Liver (tissue), 8 donors: ENCODE measurements at regions not wholly inside any gene's neighbourhood (a gene's known extent, or its start where the extent isn't known, plus 50 kb on each side); places are given as distances from the start of the nearest gene placed in this dataset.

ENCODE experiments used
- DNase-seq: peaks from one replicate; pipeline ENCODE4 v3.0.0-alpha.2; 2017; ENCODE audit warnings: low spot score
- H3K27ac ChIP-seq, 2 donors: one replicate each; pipeline ENCODE4 v1.7.0; 2013; ENCODE audit warnings: inconsistent platforms in 2 of 2, low read length in 2 of 2, control low read depth in 1 of 2, low read depth in 1 of 2, mild to moderate bottlenecking in 1 of 2
- H3K27me3 ChIP-seq, 4 donors: one replicate each; pipeline versions ENCODE4 v1.6.1 to v1.7.0; 2013; ENCODE audit warnings: low read length in 3 of 4, inconsistent platforms in 1 of 4, mild to moderate bottlenecking in 1 of 4, moderate library complexity in 1 of 4; ENCODE audit not compliant: control insufficient read depth in 4 of 4, insufficient read depth in 4 of 4
- H3K36me3 ChIP-seq, 4 donors: one replicate each; pipeline versions ENCODE4 v1.6.1 to v1.7.0; 2013; ENCODE audit warnings: low read length in 3 of 4, mild to moderate bottlenecking in 3 of 4, low read depth in 1 of 4, moderate library complexity in 1 of 4; ENCODE audit not compliant: control insufficient read depth in 4 of 4, insufficient read depth in 3 of 4
- H3K4me1 ChIP-seq, 4 donors: one replicate each; pipeline versions ENCODE4 v1.6.1 to v1.7.0; 2013; ENCODE audit warnings: low read length in 3 of 4, mild to moderate bottlenecking in 3 of 4, moderate library complexity in 1 of 4; ENCODE audit not compliant: control insufficient read depth in 4 of 4, insufficient read depth in 4 of 4
- H3K4me3 ChIP-seq, 3 donors: one replicate each; pipeline versions ENCODE4 v1.6.1 to v1.7.0; 2013; ENCODE audit warnings: low read length in 3 of 3, control low read depth in 1 of 3, low read depth in 1 of 3, mild to moderate bottlenecking in 1 of 3
- H3K9ac ChIP-seq, 2 donors: one replicate each; pipeline ENCODE4 v1.7.0; 2013; ENCODE audit warnings: low read length in 2 of 2, mild to moderate bottlenecking in 2 of 2, moderate library complexity in 2 of 2, control low read depth in 1 of 2, low read depth in 1 of 2
- H3K9me3 ChIP-seq, 4 donors: one replicate each; pipeline versions ENCODE4 v1.6.1 to v1.7.0; 2013; ENCODE audit warnings: low read length in 3 of 4; ENCODE audit not compliant: control insufficient read depth in 4 of 4
- ATF3 ChIP-seq: IDR thresholded peaks from 2 replicates; pipeline ENCODE4 v1.6.1; 2016; ENCODE audit warnings: antibody characterized with exemption
- FOXA1 ChIP-seq: IDR thresholded peaks from 2 replicates; pipeline ENCODE4 v1.6.1; 2016; ENCODE audit warnings: antibody characterized with exemption
- FOXA2 ChIP-seq: IDR thresholded peaks from 2 replicates; pipeline ENCODE4 v1.6.1; 2016; ENCODE audit warnings: antibody characterized with exemption
- GABPA ChIP-seq, 2 donors: IDR thresholded peaks in 1 of 2; conservative IDR thresholded peaks in 1 of 2; 2 replicates each; pipeline ENCODE4 v1.6.1; 2016; ENCODE audit warnings: antibody characterized with exemption in 2 of 2, mild to moderate bottlenecking in 1 of 2, moderate library complexity in 1 of 2
- HNF4A ChIP-seq, 2 donors: conservative IDR thresholded peaks; 2 replicates each; pipeline ENCODE4 v1.6.1; 2016; ENCODE audit warnings: antibody characterized with exemption in 2 of 2, mild to moderate bottlenecking in 2 of 2
- NR2F2 ChIP-seq: IDR thresholded peaks from 2 replicates; pipeline ENCODE4 v1.6.1; 2016; ENCODE audit warnings: antibody characterized with exemption
- REST ChIP-seq: IDR thresholded peaks from 2 replicates; pipeline ENCODE4 v1.6.1; 2016; ENCODE audit warnings: antibody characterized with exemption, mild to moderate bottlenecking
- RXRA ChIP-seq, 2 donors: IDR thresholded peaks; 2 replicates each; pipeline ENCODE4 v1.6.1; 2017 to 2018; ENCODE audit warnings: antibody characterized with exemption in 2 of 2, mild to moderate bottlenecking in 1 of 2
- TAF1 ChIP-seq: conservative IDR thresholded peaks from 2 replicates; pipeline ENCODE4 v1.6.1; 2016; ENCODE audit warnings: antibody characterized with exemption, mild to moderate bottlenecking
- YY1 ChIP-seq: IDR thresholded peaks from 2 replicates; pipeline ENCODE4 v1.6.1; 2016; ENCODE audit warnings: antibody characterized with exemption, mild to moderate bottlenecking
- WGBS: extraction: QIAGEN DNeasy Blood & Tissue Kit; methylation state at CpG from one replicate; pipeline ENCODE4 v1.1.7; 2013; 5-methylcytosine and 5-hydroxymethylcytosine counted together
- TF ChIP-seq, protein P1 (sequence below): fragments of 150-350 bp; IDR thresholded peaks from 2 replicates; pipeline ENCODE4 v1.5.1; 2017; ENCODE audit warnings: improper control_type of control experiment, low read depth, low read length; ENCODE audit not compliant: missing input control
- TF ChIP-seq, protein P2 (sequence below): IDR thresholded peaks from 2 replicates; pipeline ENCODE4 v1.6.1; 2016; ENCODE audit warnings: antibody characterized with exemption
- donor health status: healthy.
- donor health status: healthy.
- donor health status: healthy.
- donor health status: healthy.
- donor health status: healthy.

DNA sequence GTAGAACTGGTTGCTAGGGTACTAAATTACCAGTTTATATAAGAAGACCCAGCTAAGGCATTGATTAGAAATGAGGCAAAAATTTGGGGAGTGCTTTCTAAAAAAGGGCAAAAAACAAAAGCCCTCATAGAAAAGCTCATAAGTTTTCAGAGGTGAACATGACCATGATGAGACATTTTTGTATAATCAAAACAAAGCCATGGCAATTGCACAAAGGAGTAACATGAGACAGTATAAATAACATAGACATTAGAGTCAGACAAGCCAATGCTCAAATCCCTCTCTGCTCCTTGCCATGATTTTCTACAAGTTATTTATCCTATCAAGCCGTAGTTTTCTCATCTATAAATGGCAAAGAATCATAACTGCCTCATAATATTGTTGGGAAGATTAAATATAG, 112.2 kb upstream of the ADTRP start:
- Histone ChIP-seq H3K36me3 (no peaks in the 10 kb centered on the region), H3K9ac (no peak overlapping the region), H3K4me1 (no peaks in the 10 kb centered on the region), H3K27ac (no peak overlapping the region), H3K4me3 (no peak overlapping the region), H3K27me3 (no peaks in the 10 kb centered on the region), H3K9me3 (no peaks in the 10 kb centered on the region)
- WGBS = 85% methylated on average over 1 of the region's 1 CpG
- TF ChIP-seq, protein P1, sequence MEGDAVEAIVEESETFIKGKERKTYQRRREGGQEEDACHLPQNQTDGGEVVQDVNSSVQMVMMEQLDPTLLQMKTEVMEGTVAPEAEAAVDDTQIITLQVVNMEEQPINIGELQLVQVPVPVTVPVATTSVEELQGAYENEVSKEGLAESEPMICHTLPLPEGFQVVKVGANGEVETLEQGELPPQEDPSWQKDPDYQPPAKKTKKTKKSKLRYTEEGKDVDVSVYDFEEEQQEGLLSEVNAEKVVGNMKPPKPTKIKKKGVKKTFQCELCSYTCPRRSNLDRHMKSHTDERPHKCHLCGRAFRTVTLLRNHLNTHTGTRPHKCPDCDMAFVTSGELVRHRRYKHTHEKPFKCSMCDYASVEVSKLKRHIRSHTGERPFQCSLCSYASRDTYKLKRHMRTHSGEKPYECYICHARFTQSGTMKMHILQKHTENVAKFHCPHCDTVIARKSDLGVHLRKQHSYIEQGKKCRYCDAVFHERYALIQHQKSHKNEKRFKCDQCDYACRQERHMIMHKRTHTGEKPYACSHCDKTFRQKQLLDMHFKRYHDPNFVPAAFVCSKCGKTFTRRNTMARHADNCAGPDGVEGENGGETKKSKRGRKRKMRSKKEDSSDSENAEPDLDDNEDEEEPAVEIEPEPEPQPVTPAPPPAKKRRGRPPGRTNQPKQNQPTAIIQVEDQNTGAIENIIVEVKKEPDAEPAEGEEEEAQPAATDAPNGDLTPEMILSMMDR = no peak
- no peak for TF ChIP-seq ATF3
- TF ChIP-seq, protein P2, sequence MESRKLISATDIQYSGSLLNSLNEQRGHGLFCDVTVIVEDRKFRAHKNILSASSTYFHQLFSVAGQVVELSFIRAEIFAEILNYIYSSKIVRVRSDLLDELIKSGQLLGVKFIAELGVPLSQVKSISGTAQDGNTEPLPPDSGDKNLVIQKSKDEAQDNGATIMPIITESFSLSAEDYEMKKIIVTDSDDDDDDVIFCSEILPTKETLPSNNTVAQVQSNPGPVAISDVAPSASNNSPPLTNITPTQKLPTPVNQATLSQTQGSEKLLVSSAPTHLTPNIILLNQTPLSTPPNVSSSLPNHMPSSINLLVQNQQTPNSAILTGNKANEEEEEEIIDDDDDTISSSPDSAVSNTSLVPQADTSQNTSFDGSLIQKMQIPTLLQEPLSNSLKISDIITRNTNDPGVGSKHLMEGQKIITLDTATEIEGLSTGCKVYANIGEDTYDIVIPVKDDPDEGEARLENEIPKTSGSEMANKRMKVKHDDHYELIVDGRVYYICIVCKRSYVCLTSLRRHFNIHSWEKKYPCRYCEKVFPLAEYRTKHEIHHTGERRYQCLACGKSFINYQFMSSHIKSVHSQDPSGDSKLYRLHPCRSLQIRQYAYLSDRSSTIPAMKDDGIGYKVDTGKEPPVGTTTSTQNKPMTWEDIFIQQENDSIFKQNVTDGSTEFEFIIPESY = no peak
- TF ChIP-seq TAF1 = no peak
- no peak for TF ChIP-seq FOXA2
- DNase-seq = no peak

DNA sequence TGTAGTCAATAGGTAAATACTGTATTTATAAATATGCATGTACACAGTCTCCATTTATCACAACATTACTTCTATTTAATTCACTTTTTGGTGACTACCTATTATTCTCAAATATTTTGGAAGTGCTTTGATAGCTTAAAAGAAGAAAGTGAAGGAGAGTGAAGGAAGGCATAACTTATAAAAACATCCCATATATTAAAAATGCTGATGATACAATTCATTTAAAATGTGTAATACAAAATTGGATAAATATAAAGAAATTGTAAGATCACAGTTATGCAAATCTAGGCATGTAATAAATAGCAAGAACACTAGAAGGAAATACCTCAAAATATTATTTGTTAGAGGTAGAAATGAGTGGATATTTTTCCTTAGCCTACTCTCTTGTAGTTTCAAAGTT, 111.6 kb upstream of the ADTRP start:
- Histone ChIP-seq H3K4me3 (no peak overlapping the region), H3K27ac (no peak overlapping the region), H3K4me1 (no peaks in the 10 kb centered on the region), H3K27me3 (no peaks in the 10 kb centered on the region), H3K9me3 (no peaks in the 10 kb centered on the region), H3K36me3 (no peaks in the 10 kb centered on the region), H3K9ac (no peak overlapping the region)
- DNase-seq = no peak
- TF ChIP-seq RXRA (IDR thresholded peaks at IDR 0.05) (no peak), HNF4A (conservative IDR thresholded peaks at IDR 0.05) (no peak), NR2F2 (no peak), REST (no peak), ATF3 (no peak), GABPA (IDR thresholded peaks at IDR 0.05 in 1 of 2, conservative IDR thresholded peaks at IDR 0.05 in 1 of 2) (no peak), FOXA1 (no peak), YY1 (no peak)
- TF ChIP-seq, protein P2 = no peak
- TF ChIP-seq, protein P1 = no peak
